ENCODE measurements at regions not wholly inside any gene's neighbourhood (a gene's known extent, or its start where the extent isn't known, plus 50 kb on each side); places are given as distances from the start of the nearest gene placed in this dataset.
"Not testable (repeated sequence)": the region's sequence is repeated elsewhere in the genome, so short reads cannot be mapped to it uniquely, and the experiment has no call there.

- H3K4me1 ChIP-seq (ENCODE audit: control insufficient read depth in 1 of 2, insufficient read depth in 2 of 2, low read length in 2 of 2), result no peaks in the 10 kb centered on the region
- ATAC-seq (ENCODE audit: low FRiP score) (no peak), DNase-seq (no peak)
- H3K36me3 ChIP-seq (ENCODE audit: control insufficient read depth in 1 of 2, insufficient read depth in 2 of 2, low read length in 1 of 2), result no peaks in the 10 kb centered on the region
- intact Hi-C loops (cut with DNase I), result no loop called here
- WGBS, 2 donors, result 84% methylated on average over 2 of the region's 2 CpGs
- H3K4me3 ChIP-seq (ENCODE audit: low read length in 2 of 2), result no peak overlapping the region
- H3K27me3 ChIP-seq (ENCODE audit: control insufficient read depth in 1 of 2, insufficient read depth in 2 of 2, low read length in 1 of 2), result no peaks in the 10 kb centered on the region
- H3K27ac ChIP-seq (ENCODE audit: low read depth in 1 of 2, low read length in 2 of 2), result no peak overlapping the region
- H3K9me3 ChIP-seq (ENCODE audit: control insufficient read depth, low read length), result no peaks in the 10 kb centered on the region
Measured at GRCh38 chr12:90695415-90695814, 259.6 kb downstream of the CCER1 start.

- no peak for DNase-seq
- H3K4me1 ChIP-seq (ENCODE audit: control insufficient read depth in 1 of 2, insufficient read depth in 2 of 2, low read length in 2 of 2), result no peaks in the 10 kb centered on the region
- WGBS, 2 donors, result 94 to 96% methylated on average over 1 of the region's 1 CpG
- ATAC-seq (ENCODE audit: low FRiP score), result no peak
- no peak overlapping the region for H3K27ac ChIP-seq (ENCODE audit: low read depth in 1 of 2, low read length in 2 of 2)
- intact Hi-C loops (cut with DNase I), result no loop called here
- H3K9me3 ChIP-seq (ENCODE audit: control insufficient read depth, low read length), result no peaks in the 10 kb centered on the region
- no peaks in the 10 kb centered on the region for H3K36me3 ChIP-seq (ENCODE audit: control insufficient read depth in 1 of 2, insufficient read depth in 2 of 2, low read length in 1 of 2)
- no peak overlapping the region for H3K4me3 ChIP-seq (ENCODE audit: low read length in 2 of 2)
- no peaks in the 10 kb centered on the region for H3K27me3 ChIP-seq (ENCODE audit: control insufficient read depth in 1 of 2, insufficient read depth in 2 of 2, low read length in 1 of 2)
Measured at GRCh38 chr12:90690120-90690519, 264.9 kb downstream of the CCER1 start.

- intact Hi-C loops (cut with DNase I); H3K27me3 ChIP-seq (ENCODE audit: control insufficient read depth in 1 of 2, insufficient read depth in 2 of 2, low read length in 1 of 2); H3K9me3 ChIP-seq (ENCODE audit: control insufficient read depth, low read length); H3K4me1 ChIP-seq (ENCODE audit: control insufficient read depth in 1 of 2, insufficient read depth in 2 of 2, low read length in 2 of 2); H3K27ac ChIP-seq (ENCODE audit: low read depth in 1 of 2, low read length in 2 of 2); H3K36me3 ChIP-seq (ENCODE audit: control insufficient read depth in 1 of 2, insufficient read depth in 2 of 2, low read length in 1 of 2); ATAC-seq (ENCODE audit: low FRiP score); H3K4me3 ChIP-seq (ENCODE audit: low read length in 2 of 2); DNase-seq: not testable (repeated sequence)
Measured at GRCh38 chr12:90687682-90688081, 267.3 kb downstream of the CCER1 start.

- Histone ChIP-seq H3K4me3 (ENCODE audit: low read length in 2 of 2) (no peak overlapping the region), H3K4me1 (ENCODE audit: control insufficient read depth in 1 of 2, insufficient read depth in 2 of 2, low read length in 2 of 2) (no peaks in the 10 kb centered on the region), H3K27me3 (ENCODE audit: control insufficient read depth in 1 of 2, insufficient read depth in 2 of 2, low read length in 1 of 2) (no peaks in the 10 kb centered on the region), H3K9me3 (ENCODE audit: control insufficient read depth, low read length) (no peaks in the 10 kb centered on the region), H3K27ac (ENCODE audit: low read depth in 1 of 2, low read length in 2 of 2) (no peak overlapping the region), H3K36me3 (ENCODE audit: control insufficient read depth in 1 of 2, insufficient read depth in 2 of 2, low read length in 1 of 2) (no peaks in the 10 kb centered on the region)
- DNase-seq (no peak), ATAC-seq (ENCODE audit: low FRiP score) (no peak)
- intact Hi-C loops (cut with DNase I), result no loop called here
- 95 to 96% methylated on average over 3 of the region's 3 CpGs for WGBS, 2 donors
Measured at GRCh38 chr12:90683871-90684270, 271.1 kb downstream of the CCER1 start.

- Histone ChIP-seq H3K27ac (ENCODE audit: low read depth in 1 of 2, low read length in 2 of 2) (no peak overlapping the region), H3K36me3 (ENCODE audit: control insufficient read depth in 1 of 2, insufficient read depth in 2 of 2, low read length in 1 of 2) (no peaks in the 10 kb centered on the region), H3K27me3 (ENCODE audit: control insufficient read depth in 1 of 2, insufficient read depth in 2 of 2, low read length in 1 of 2) (no peaks in the 10 kb centered on the region), H3K4me3 (ENCODE audit: low read length in 2 of 2) (no peak overlapping the region), H3K9me3 (ENCODE audit: control insufficient read depth, low read length) (no peaks in the 10 kb centered on the region), H3K4me1 (ENCODE audit: control insufficient read depth in 1 of 2, insufficient read depth in 2 of 2, low read length in 2 of 2) (no peaks in the 10 kb centered on the region)
- WGBS, 2 donors, result 39 to 46% methylated on average over 1 of the region's 1 CpG
- no peak for DNase-seq
- ATAC-seq (ENCODE audit: low FRiP score), result no peak
- intact Hi-C loops (cut with DNase I), result no loop called here
Measured at GRCh38 chr12:90682398-90682797, 272.6 kb downstream of the CCER1 start.

GRCh38 chr12:90679674-90680073 lies 275.3 kb downstream of the CCER1 start:
- ATAC-seq (ENCODE audit: low FRiP score), result no peak
- WGBS, 2 donors, result 96 to 100% methylated on average over 1 of the region's 1 CpG
- Histone ChIP-seq H3K27ac (ENCODE audit: low read depth in 1 of 2, low read length in 2 of 2) (no peak overlapping the region), H3K36me3 (ENCODE audit: control insufficient read depth in 1 of 2, insufficient read depth in 2 of 2, low read length in 1 of 2) (no peaks in the 10 kb centered on the region), H3K4me1 (ENCODE audit: control insufficient read depth in 1 of 2, insufficient read depth in 2 of 2, low read length in 2 of 2) (no peaks in the 10 kb centered on the region), H3K27me3 (ENCODE audit: control insufficient read depth in 1 of 2, insufficient read depth in 2 of 2, low read length in 1 of 2) (no peaks in the 10 kb centered on the region), H3K9me3 (ENCODE audit: control insufficient read depth, low read length) (no peaks in the 10 kb centered on the region), H3K4me3 (ENCODE audit: low read length in 2 of 2) (no peak overlapping the region)
- intact Hi-C loops (cut with DNase I), result no loop called here
- no peak for DNase-seq

GRCh38 chr12:90677552-90677951 lies 277.4 kb downstream of the CCER1 start:
- Histone ChIP-seq H3K27me3 (ENCODE audit: control insufficient read depth in 1 of 2, insufficient read depth in 2 of 2, low read length in 1 of 2) (no peaks in the 10 kb centered on the region), H3K27ac (ENCODE audit: low read depth in 1 of 2, low read length in 2 of 2) (no peak overlapping the region), H3K4me1 (ENCODE audit: control insufficient read depth in 1 of 2, insufficient read depth in 2 of 2, low read length in 2 of 2) (no peaks in the 10 kb centered on the region), H3K4me3 (ENCODE audit: low read length in 2 of 2) (no peak overlapping the region), H3K36me3 (ENCODE audit: control insufficient read depth in 1 of 2, insufficient read depth in 2 of 2, low read length in 1 of 2) (no peaks in the 10 kb centered on the region), H3K9me3 (ENCODE audit: control insufficient read depth, low read length) (no peaks in the 10 kb centered on the region)
- intact Hi-C loops (cut with DNase I), result no loop called here
- 10 to 14% methylated on average over 3 of the region's 3 CpGs for WGBS, 2 donors
- ATAC-seq (ENCODE audit: low FRiP score) (no peak), DNase-seq (no peak)

GRCh38 chr12:90677055-90677454 lies 277.9 kb downstream of the CCER1 start:
- Histone ChIP-seq H3K36me3 (ENCODE audit: control insufficient read depth in 1 of 2, insufficient read depth in 2 of 2, low read length in 1 of 2) (no peaks in the 10 kb centered on the region), H3K9me3 (ENCODE audit: control insufficient read depth, low read length) (no peaks in the 10 kb centered on the region), H3K4me1 (ENCODE audit: control insufficient read depth in 1 of 2, insufficient read depth in 2 of 2, low read length in 2 of 2) (no peaks in the 10 kb centered on the region), H3K4me3 (ENCODE audit: low read length in 2 of 2) (no peak overlapping the region), H3K27me3 (ENCODE audit: control insufficient read depth in 1 of 2, insufficient read depth in 2 of 2, low read length in 1 of 2) (no peaks in the 10 kb centered on the region), H3K27ac (ENCODE audit: low read depth in 1 of 2, low read length in 2 of 2) (no peak overlapping the region)
- intact Hi-C loops (cut with DNase I), result no loop called here
- whole genome bisulfite sequencing, 2 donors, result 57 to 63% methylated on average over 1 of the region's 1 CpG
- ATAC-seq (ENCODE audit: low FRiP score) (no peak), DNase-seq (no peak)

- no peak overlapping the region for H3K4me3 ChIP-seq (ENCODE audit: low read length in 2 of 2)
- H3K4me1 ChIP-seq (ENCODE audit: control insufficient read depth in 1 of 2, insufficient read depth in 2 of 2, low read length in 2 of 2), result no peaks in the 10 kb centered on the region
- DNase-seq (no peak), ATAC-seq (ENCODE audit: low FRiP score) (no peak)
- 68% methylated on average over 1 of the region's 1 CpG for WGBS, 2 donors
- H3K9me3 ChIP-seq (ENCODE audit: control insufficient read depth, low read length), result no peaks in the 10 kb centered on the region
- H3K27ac ChIP-seq (ENCODE audit: low read depth in 1 of 2, low read length in 2 of 2), result no peak overlapping the region
- no peaks in the 10 kb centered on the region for H3K36me3 ChIP-seq (ENCODE audit: control insufficient read depth in 1 of 2, insufficient read depth in 2 of 2, low read length in 1 of 2)
- intact Hi-C loops (cut with DNase I), result no loop called here
- H3K27me3 ChIP-seq (ENCODE audit: control insufficient read depth in 1 of 2, insufficient read depth in 2 of 2, low read length in 1 of 2), result no peaks in the 10 kb centered on the region
Measured at GRCh38 chr12:90675106-90675505, 279.9 kb downstream of the CCER1 start.
